ENCODE measurements at regions not wholly inside any gene's neighbourhood (a gene's known extent, or its start where the extent isn't known, plus 50 kb on each side); places are given as distances from the start of the nearest gene placed in this dataset.

GRCh38 chr4:100254237-100254636 lies 64.0 kb upstream of the DDIT4L start:
- TF ChIP-seq CTCF (IDR thresholded peaks at IDR 0.05) (no peak), EZH2 (IDR thresholded peaks at IDR 0.05; ENCODE audit: borderline replicate concordance, insufficient read depth, low read depth, low read length, poor library complexity, severe bottlenecking) (no peak)
